ENCODE measurements at regions not wholly inside any gene's neighbourhood (a gene's known extent, or its start where the extent isn't known, plus 50 kb on each side); places are given as distances from the start of the nearest gene placed in this dataset.

- TF ChIP-seq CTCF (IDR thresholded peaks at IDR 0.05) (no peak), EP300 (IDR thresholded peaks at IDR 0.05) (no peak)
Measured at GRCh38 chr14:85332401-85332800, 197.5 kb upstream of the FLRT2 start.

Measured in ovary (tissue), 3 donors.